Coronary artery (tissue), 2 donors: ENCODE measurements at regions not wholly inside any gene's neighbourhood (a gene's known extent, or its start where the extent isn't known, plus 50 kb on each side); places are given as distances from the start of the nearest gene placed in this dataset.
A peak's percentile ranks its signal among the peaks of the same experiment; 100 is the strongest.

Experiments
- DNase-seq: peaks from one replicate; pipeline ENCODE4 v3.0.0-alpha.2; 2017; ENCODE audit warnings: low spot score
- H3K27ac ChIP-seq, 2 donors: fragments of 200-600 bp; sonication (generic); one replicate each; pipeline ENCODE4 v1.5.1; 2016 to 2019
- H3K4me3 ChIP-seq: fragments of 200-600 bp; sonication (generic); 2 replicates; pipeline ENCODE4 v1.5.1; 2016; ENCODE audit warnings: mild to moderate bottlenecking, moderate library complexity
- CTCF ChIP-seq: fragments of 200-600 bp; sonication (generic); IDR thresholded peaks from one replicate; pipeline ENCODE4 v1.5.1; 2019; ENCODE audit warnings: antibody characterized with exemption

GRCh38 chr3:161560008-161560637, 63.5 kb downstream of the OTOL1 start:
- no peak for DNase-seq
- Histone ChIP-seq H3K27ac (no peak overlapping the region), H3K4me3 (no peak overlapping the region)
- peak; percentile 20 for TF ChIP-seq CTCF

GRCh38 chr3:161567577-161568361, 71.2 kb downstream of the OTOL1 start:
- DNase-seq, result no peak
- H3K27ac ChIP-seq, result no peak overlapping the region
- TF ChIP-seq CTCF, result no peak
- no peak overlapping the region for H3K4me3 ChIP-seq

DNA sequence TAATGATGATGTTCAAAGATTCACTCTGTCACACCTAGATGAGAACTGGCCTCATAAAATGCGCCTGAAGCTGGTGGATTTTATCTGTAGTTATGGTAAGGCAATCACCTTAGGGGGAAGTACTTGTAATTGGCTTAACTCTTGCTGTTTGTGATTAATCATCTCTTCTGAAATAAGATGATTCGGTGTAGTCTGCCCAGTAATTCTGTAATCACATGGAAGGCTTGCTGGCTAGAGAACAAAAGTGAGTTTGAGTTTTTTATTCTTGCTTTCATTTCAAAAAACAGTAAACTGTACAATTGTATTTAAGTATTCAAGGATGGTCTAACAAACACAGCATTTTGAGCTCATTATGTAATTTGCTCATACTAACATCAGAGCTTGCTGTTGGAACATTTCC, 72.1 kb downstream of the OTOL1 start:
- no peak for DNase-seq
- no peak overlapping the region for H3K27ac ChIP-seq
- H3K4me3 ChIP-seq, result no peak overlapping the region
- no peak for TF ChIP-seq CTCF

DNA sequence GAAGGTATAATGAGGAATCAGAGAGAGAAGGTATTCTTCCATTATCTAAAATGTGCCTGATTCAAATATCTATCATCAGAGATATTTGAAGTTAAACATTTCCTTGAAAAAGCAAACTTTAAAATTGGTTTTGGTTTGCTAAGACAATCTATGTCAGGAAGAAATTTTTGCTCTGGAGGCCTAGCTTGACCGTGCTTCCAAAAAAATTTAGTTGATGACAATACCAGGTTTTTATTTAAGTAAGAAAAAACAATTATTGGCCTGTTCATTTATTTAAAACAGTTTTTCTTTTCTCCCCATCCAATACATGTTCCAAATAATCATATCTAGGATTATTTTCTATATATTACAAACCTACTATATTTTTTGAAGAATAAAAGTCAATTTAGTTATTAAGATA, 75.3 kb downstream of the OTOL1 start:
- no peak for DNase-seq
- H3K27ac ChIP-seq, result no peak overlapping the region
- no peak for TF ChIP-seq CTCF
- no peak overlapping the region for H3K4me3 ChIP-seq

DNA sequence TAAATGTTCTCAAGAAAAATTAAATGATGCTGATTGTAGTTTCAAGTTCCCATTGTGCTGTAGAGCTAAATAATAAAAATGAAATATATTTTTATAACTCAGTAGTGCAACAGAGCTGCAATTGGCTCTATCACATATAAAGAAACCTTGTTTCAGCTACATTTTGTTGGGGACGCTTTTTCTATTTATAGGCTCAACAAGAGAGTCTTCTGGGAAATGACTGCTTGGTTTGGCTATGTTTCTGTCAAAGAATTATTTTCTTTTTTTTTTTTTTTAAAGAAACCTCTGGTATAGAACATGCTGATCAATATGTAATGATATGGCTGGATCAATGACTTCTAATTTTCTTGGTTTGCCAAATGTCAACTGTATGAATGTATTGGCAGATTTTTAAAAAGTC, 76.5 kb downstream of the OTOL1 start:
- no peak for TF ChIP-seq CTCF
- Histone ChIP-seq H3K4me3 (no peak overlapping the region), H3K27ac (no peak overlapping the region)
- DNase-seq, result no peak

DNA sequence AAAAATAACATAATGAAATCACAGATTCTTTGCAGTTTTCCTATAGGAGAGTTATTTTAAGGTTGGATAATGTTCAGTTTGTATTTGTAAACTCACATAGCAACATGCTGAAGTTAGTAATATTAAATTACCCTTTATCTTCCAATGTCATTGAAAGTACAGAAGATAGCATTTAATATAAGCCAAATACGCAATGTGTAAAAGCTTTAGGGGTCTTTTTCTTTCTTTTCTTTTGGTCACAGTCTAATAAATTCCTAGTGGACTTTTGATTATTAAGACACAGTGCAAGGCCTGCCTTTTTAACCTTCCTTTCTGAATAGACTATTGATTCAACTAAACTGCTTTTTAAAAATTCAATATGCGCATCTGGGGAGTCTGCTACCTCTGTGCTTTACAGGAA, 79.3 kb downstream of the OTOL1 start:
- Histone ChIP-seq H3K4me3 (no peak overlapping the region), H3K27ac (no peak overlapping the region)
- no peak for DNase-seq
- no peak for TF ChIP-seq CTCF

DNA sequence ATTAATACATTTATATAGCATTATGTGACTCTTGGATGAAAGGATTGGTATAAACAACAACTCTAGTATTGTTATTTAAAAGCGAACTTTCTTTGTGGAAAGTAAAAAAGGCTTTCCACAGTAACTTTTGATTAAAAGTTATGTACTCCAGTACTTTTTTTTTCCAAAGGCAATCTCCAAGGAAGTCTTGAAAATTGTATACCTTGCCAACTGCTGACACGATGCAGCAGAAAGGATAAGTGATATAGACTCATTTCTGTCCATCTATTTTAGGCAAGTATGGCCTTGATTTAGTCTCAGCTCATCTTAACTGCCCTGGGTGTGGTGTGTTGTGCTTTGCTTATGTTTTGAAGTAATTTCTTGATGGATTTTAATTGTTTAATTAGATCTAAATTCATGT, 79.7 kb downstream of the OTOL1 start:
- no peak overlapping the region for H3K27ac ChIP-seq
- TF ChIP-seq CTCF, result no peak
- no peak for DNase-seq
- no peak overlapping the region for H3K4me3 ChIP-seq
